Chondrocyte (in vitro differentiated cells): ENCODE measurements at regions not wholly inside any gene's neighbourhood (a gene's known extent, or its start where the extent isn't known, plus 50 kb on each side); places are given as distances from the start of the nearest gene placed in this dataset.
A peak's percentile ranks its signal among the peaks of the same experiment; 100 is the strongest.

Source experiments
- DNase-seq: peaks from one replicate; pipeline ENCODE4 v3.0.0; 2021; ENCODE audit warnings: mixed read lengths, low spot score
- H3K27ac Mint-ChIP-seq: one replicate; pipeline ENCODE4 v1.8.0; 2021; ENCODE audit warnings: mild to moderate bottlenecking, moderate library complexity, mixed read lengths; ENCODE audit not compliant: unreplicated experiment
- H3K27me3 Mint-ChIP-seq: 2 replicates; pipeline ENCODE4 v1.8.0; 2021; ENCODE audit warnings: low read depth, mixed read lengths
- H3K36me3 Mint-ChIP-seq: 2 replicates; pipeline ENCODE4 v1.8.0; 2021; ENCODE audit warnings: low read depth, mixed read lengths
- H3K4me1 Mint-ChIP-seq: 2 replicates; pipeline ENCODE4 v1.8.0; 2021; ENCODE audit warnings: low read depth, mild to moderate bottlenecking, mixed read lengths
- H3K4me3 Mint-ChIP-seq: one replicate; pipeline ENCODE4 v1.8.0; 2021; ENCODE audit warnings: mild to moderate bottlenecking, moderate library complexity, mixed read lengths; ENCODE audit not compliant: unreplicated experiment
- H3K9me3 Mint-ChIP-seq: 2 replicates; pipeline ENCODE4 v1.8.0; 2021; ENCODE audit warnings: low read depth, mixed read lengths
- TF ChIP-seq, protein P1 (sequence below): fragments of 200-600 bp; sonication (generic); IDR thresholded peaks from 2 replicates; pipeline ENCODE4 v1.5.0; 2021; ENCODE audit warnings: antibody characterized with exemption, mild to moderate bottlenecking, moderate library complexity

DNA sequence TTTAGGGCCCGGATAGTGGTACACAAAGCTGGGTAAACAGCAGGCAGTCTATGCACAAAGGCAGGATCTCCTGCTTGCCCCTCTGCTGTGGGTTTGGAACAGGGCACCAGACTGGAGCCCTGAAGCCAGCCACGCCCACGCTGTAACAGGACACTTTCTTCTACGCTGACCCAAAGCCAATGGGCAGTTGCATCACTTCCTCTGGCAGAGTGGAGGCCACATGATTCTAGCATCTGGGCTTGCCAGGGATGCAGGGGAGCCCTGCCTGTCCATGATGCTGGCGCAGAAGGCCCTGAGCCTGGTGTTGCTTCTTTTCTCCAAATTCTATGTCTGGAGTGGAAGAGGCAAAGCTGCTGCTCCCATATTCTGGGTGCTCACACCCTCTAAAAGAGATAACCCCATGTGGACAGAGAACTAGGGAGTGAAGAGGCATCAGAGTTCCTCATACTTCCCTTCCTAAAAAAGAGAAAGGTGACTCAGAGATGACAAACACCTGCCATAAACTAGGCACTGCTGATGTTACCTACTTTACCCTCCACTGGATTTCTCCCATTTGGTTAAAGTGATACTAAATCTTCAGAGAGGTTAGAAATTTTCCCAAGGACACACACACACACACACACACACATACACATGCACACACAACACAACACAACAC, 260.3 kb upstream of the KLF4 start:
- Mint-ChIP-seq H3K27me3 (no peaks in the 10 kb centered on the region), H3K4me3 (peak overlapping the region; percentile 25), H3K36me3 (no peaks in the 10 kb centered on the region), H3K27ac (peak overlapping the region; percentile 97), H3K4me1 (peaks cover 42% of the 10 kb centered on the region), H3K9me3 (no peaks in the 10 kb centered on the region)
- TF ChIP-seq, protein P1, sequence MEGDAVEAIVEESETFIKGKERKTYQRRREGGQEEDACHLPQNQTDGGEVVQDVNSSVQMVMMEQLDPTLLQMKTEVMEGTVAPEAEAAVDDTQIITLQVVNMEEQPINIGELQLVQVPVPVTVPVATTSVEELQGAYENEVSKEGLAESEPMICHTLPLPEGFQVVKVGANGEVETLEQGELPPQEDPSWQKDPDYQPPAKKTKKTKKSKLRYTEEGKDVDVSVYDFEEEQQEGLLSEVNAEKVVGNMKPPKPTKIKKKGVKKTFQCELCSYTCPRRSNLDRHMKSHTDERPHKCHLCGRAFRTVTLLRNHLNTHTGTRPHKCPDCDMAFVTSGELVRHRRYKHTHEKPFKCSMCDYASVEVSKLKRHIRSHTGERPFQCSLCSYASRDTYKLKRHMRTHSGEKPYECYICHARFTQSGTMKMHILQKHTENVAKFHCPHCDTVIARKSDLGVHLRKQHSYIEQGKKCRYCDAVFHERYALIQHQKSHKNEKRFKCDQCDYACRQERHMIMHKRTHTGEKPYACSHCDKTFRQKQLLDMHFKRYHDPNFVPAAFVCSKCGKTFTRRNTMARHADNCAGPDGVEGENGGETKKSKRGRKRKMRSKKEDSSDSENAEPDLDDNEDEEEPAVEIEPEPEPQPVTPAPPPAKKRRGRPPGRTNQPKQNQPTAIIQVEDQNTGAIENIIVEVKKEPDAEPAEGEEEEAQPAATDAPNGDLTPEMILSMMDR = no peak
- no peak for DNase-seq

DNA sequence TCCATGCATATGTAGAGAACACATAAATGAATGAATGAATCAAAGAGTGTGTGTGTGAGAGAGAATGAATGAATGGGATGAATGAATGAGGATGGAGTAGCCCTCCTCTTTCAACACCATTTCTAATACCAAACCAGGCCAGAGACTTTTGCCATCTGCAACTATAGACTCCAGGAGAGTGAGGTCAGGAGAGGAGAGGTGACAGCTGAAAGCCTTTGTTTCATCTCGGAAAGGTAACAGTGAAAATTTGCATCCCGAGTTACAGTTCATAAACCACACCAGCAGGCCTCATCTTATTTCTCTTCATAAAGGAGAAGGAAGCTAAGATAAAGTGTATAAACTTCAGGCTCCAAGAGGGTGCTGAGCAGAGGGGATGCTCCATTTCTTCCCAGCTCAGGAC, 255.3 kb upstream of the KLF4 start:
- TF ChIP-seq, protein P1 = no peak
- no peak for DNase-seq
- no peaks in the 10 kb centered on the region for H3K36me3 Mint-ChIP-seq
- no peak overlapping the region for H3K27ac Mint-ChIP-seq
- H3K4me3 Mint-ChIP-seq = no peak overlapping the region
- H3K27me3 Mint-ChIP-seq = no peaks in the 10 kb centered on the region
- H3K9me3 Mint-ChIP-seq = no peaks in the 10 kb centered on the region
- H3K4me1 Mint-ChIP-seq = peaks cover 20% of the 10 kb centered on the region

- no peaks in the 10 kb centered on the region for H3K36me3 Mint-ChIP-seq
- H3K4me3 Mint-ChIP-seq = no peak overlapping the region
- H3K4me1 Mint-ChIP-seq = peaks cover 32% of the 10 kb centered on the region
- no peaks in the 10 kb centered on the region for H3K9me3 Mint-ChIP-seq
- H3K27ac Mint-ChIP-seq = no peak overlapping the region
- DNase-seq = no peak
- TF ChIP-seq, protein P1 = no peak
- no peaks in the 10 kb centered on the region for H3K27me3 Mint-ChIP-seq
Observed at GRCh38 chr9:107742531-107743309, 253.2 kb upstream of the KLF4 start.

GRCh38 chr9:107740088-107740980, 250.8 kb upstream of the KLF4 start:
- Mint-ChIP-seq H3K4me1 (peaks cover 40% of the 10 kb centered on the region), H3K27ac (no peak overlapping the region), H3K4me3 (no peak overlapping the region), H3K27me3 (no peaks in the 10 kb centered on the region), H3K9me3 (no peaks in the 10 kb centered on the region), H3K36me3 (no peaks in the 10 kb centered on the region)
- TF ChIP-seq, protein P1 = no peak
- no peak for DNase-seq

DNA sequence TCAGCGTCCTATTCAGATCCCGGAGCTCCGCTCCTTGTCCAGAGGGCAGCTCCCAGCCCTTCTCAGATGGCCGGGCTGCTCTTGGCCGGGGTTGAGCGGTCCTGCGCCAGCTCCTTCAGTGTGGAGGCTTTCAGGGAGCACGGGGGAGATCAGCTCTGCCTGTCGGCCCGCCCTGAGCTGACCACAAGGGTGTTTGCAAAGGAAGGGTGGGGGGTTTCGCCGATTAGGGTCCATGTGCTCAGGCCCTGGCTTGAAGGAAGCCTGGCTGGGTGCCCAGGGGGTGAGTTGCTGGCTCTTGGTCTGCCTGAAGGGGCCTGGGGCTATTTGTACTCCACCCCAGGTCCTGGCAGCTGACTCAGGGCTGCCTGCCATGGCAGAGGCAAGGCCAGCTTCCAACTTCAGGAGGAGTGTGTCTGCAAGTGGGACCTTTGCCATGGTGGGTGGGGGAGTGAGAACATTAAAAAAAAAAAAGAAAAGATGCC, 250.1 kb upstream of the KLF4 start:
- H3K27ac Mint-ChIP-seq = no peak overlapping the region
- H3K4me3 Mint-ChIP-seq = no peak overlapping the region
- no peak for DNase-seq
- H3K27me3 Mint-ChIP-seq = no peaks in the 10 kb centered on the region
- no peaks in the 10 kb centered on the region for H3K36me3 Mint-ChIP-seq
- H3K4me1 Mint-ChIP-seq = peaks cover 40% of the 10 kb centered on the region
- no peaks in the 10 kb centered on the region for H3K9me3 Mint-ChIP-seq
- TF ChIP-seq, protein P1 = no peak
